Astrocyte (in vitro differentiated cells and primary cell): ENCODE measurements at regions not wholly inside any gene's neighbourhood (a gene's known extent, or its start where the extent isn't known, plus 50 kb on each side); places are given as distances from the start of the nearest gene placed in this dataset.

ENCODE experiments used
- EZH2 ChIP-seq: IDR thresholded peaks from 2 replicates; pipeline ENCODE4 v1.6.1; 2012; ENCODE audit warnings: mild to moderate bottlenecking, low read length, inconsistent platforms; ENCODE audit not compliant: insufficient read depth
- TF ChIP-seq, protein P1 (sequence below): IDR thresholded peaks from 2 replicates; pipeline ENCODE4 v1.5.1; 2011; ENCODE audit warnings: low read depth, mild to moderate bottlenecking, inconsistent platforms, low read length, moderate library complexity; ENCODE audit not compliant: insufficient read depth

DNA sequence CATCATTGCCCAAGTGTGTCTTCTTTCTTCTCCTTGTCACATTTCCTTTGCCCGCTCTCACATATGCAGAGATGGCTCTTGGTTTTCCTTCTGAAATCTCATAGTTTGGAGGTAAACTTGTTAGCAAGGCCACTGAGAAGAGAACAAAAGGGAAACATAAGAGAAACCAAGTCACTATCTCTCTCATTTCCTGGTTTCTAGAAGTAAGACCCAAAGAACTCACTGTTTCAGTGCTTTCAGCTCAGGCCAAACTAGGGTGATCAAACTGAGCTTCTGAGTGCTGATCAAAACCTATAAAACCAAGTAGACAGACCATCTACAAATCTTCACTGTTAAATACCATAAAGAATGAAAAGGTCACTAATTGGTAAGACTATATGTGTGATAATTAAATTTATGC is 275.4 kb upstream of the BTG1 start:
- TF ChIP-seq, protein P1, sequence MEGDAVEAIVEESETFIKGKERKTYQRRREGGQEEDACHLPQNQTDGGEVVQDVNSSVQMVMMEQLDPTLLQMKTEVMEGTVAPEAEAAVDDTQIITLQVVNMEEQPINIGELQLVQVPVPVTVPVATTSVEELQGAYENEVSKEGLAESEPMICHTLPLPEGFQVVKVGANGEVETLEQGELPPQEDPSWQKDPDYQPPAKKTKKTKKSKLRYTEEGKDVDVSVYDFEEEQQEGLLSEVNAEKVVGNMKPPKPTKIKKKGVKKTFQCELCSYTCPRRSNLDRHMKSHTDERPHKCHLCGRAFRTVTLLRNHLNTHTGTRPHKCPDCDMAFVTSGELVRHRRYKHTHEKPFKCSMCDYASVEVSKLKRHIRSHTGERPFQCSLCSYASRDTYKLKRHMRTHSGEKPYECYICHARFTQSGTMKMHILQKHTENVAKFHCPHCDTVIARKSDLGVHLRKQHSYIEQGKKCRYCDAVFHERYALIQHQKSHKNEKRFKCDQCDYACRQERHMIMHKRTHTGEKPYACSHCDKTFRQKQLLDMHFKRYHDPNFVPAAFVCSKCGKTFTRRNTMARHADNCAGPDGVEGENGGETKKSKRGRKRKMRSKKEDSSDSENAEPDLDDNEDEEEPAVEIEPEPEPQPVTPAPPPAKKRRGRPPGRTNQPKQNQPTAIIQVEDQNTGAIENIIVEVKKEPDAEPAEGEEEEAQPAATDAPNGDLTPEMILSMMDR = no peak
- TF ChIP-seq EZH2 = no peak
